Testis (tissue), 2 donors: ENCODE measurements at regions not wholly inside any gene's neighbourhood (a gene's known extent, or its start where the extent isn't known, plus 50 kb on each side); places are given as distances from the start of the nearest gene placed in this dataset.
"Not testable (repeated sequence)": the region's sequence is repeated elsewhere in the genome, so short reads cannot be mapped to it uniquely, and the experiment has no call there.

Experiments
- DNase-seq: peaks from one replicate; pipeline ENCODE4 v3.0.0-alpha.2; 2019
- H3K27ac ChIP-seq, 2 donors: fragments of 200-600 bp; sonication (generic); one replicate each; pipeline ENCODE4 v1.5.1; 2019
- H3K27me3 ChIP-seq: fragments of 200-600 bp; sonication (generic); one replicate; pipeline ENCODE4 v1.5.1; 2019
- H3K36me3 ChIP-seq: fragments of 200-600 bp; sonication (generic); one replicate; pipeline ENCODE4 v1.5.1; 2017; ENCODE audit warnings: low read depth; ENCODE audit errors: missing control alignments
- H3K4me1 ChIP-seq: fragments of 200-600 bp; sonication (generic); one replicate; pipeline ENCODE4 v1.5.1; 2019
- H3K4me3 ChIP-seq, 2 donors: fragments of 200-600 bp; sonication (generic); one replicate each; pipeline ENCODE4 v1.5.1; 2017 to 2019
- H3K9me3 ChIP-seq: fragments of 200-600 bp; sonication (generic); one replicate; pipeline ENCODE4 v1.5.1; 2017
- CTCF ChIP-seq, 3 experiments: fragments of 450-650 bp in 2 of 3; fragments of 200-600 bp in 1 of 3; sonication (generic) in 1 of 3; IDR thresholded peaks; one replicate each; pipeline ENCODE4 v1.5.1; 2016 to 2019; ENCODE audit warnings: antibody characterized with exemption in 3 of 3, mild to moderate bottlenecking in 2 of 3, moderate library complexity in 1 of 3
- POLR2A ChIP-seq: fragments of 450-650 bp; IDR thresholded peaks from one replicate; pipeline ENCODE4 v1.6.1; 2017; ENCODE audit warnings: antibody characterized with exemption, mild to moderate bottlenecking, moderate library complexity
- WGBS, 2 donors: methylation state at CpG; one replicate each; pipeline ENCODE4 v1.1.5; 2018; 5-methylcytosine and 5-hydroxymethylcytosine counted together
- intact Hi-C: fragments of 100-400 bp; cut with DNase I; formaldehyde crosslinking; loops from one replicate; pipeline ENCODE4 v1.15.1; 2023; ENCODE audit warnings: low total_unique reads

- DNase-seq, result no peak
- H3K36me3 ChIP-seq, result no peaks in the 10 kb centered on the region
- H3K27ac ChIP-seq, result no peak overlapping the region
- no peaks in the 10 kb centered on the region for H3K9me3 ChIP-seq
- no peaks in the 10 kb centered on the region for H3K4me1 ChIP-seq
- TF ChIP-seq CTCF (IDR thresholded peaks at IDR 0.05), result no peak
- no peak for TF ChIP-seq POLR2A
- H3K4me3 ChIP-seq, result no peak overlapping the region
- intact Hi-C loops, result no loop called here
- WGBS, 2 donors, result 37 to 52% methylated on average over 1 of the region's 1 CpG
- H3K27me3 ChIP-seq, result no peaks in the 10 kb centered on the region
Observed at GRCh38 chr6:152828431-152828830, 77.8 kb downstream of the VIP start.

GRCh38 chr6:152834366-152834765, 83.8 kb downstream of the VIP start:
- H3K4me1 ChIP-seq, H3K27ac ChIP-seq, H3K9me3 ChIP-seq, intact Hi-C loops, DNase-seq, H3K27me3 ChIP-seq, H3K36me3 ChIP-seq: not testable (repeated sequence)
- 80 to 89% methylated on average over 1 to 22 of the region's 31 CpGs for WGBS, 2 donors
- peak overlapping the region; percentile 20 to 47 for H3K4me3 ChIP-seq

- WGBS, 2 donors, result 27 to 33% methylated on average over 1 of the region's 1 CpG
- Histone ChIP-seq H3K4me3 (no peak overlapping the region), H3K4me1 (no peaks in the 10 kb centered on the region), H3K27ac (no peak overlapping the region), H3K9me3 (no peaks in the 10 kb centered on the region), H3K27me3 (no peaks in the 10 kb centered on the region), H3K36me3 (no peaks in the 10 kb centered on the region)
- DNase-seq, result no peak
- intact Hi-C loops, result no loop called here
- TF ChIP-seq POLR2A (no peak), CTCF (IDR thresholded peaks at IDR 0.05) (no peak)
Observed at GRCh38 chr6:152836523-152836922, 85.9 kb downstream of the VIP start.

GRCh38 chr6:152845421-152845820, 94.8 kb downstream of the VIP start:
- no peak for TF ChIP-seq POLR2A
- TF ChIP-seq CTCF (IDR thresholded peaks at IDR 0.05), result no peak
- DNase-seq, result no peak
- H3K27ac ChIP-seq, result no peak overlapping the region
- intact Hi-C loops, result no loop called here
- H3K27me3 ChIP-seq, result no peaks in the 10 kb centered on the region
- no peaks in the 10 kb centered on the region for H3K9me3 ChIP-seq
- H3K4me1 ChIP-seq, result no peaks in the 10 kb centered on the region
- H3K4me3 ChIP-seq, result no peak overlapping the region
- no peaks in the 10 kb centered on the region for H3K36me3 ChIP-seq

- intact Hi-C loops, result no loop called here
- H3K27me3 ChIP-seq, result no peaks in the 10 kb centered on the region
- WGBS, 2 donors, result 96 to 99% methylated on average over 5 of the region's 5 CpGs
- no peaks in the 10 kb centered on the region for H3K9me3 ChIP-seq
- no peak overlapping the region for H3K27ac ChIP-seq
- H3K4me1 ChIP-seq, result no peaks in the 10 kb centered on the region
- H3K36me3 ChIP-seq, result no peaks in the 10 kb centered on the region
- TF ChIP-seq CTCF (IDR thresholded peaks at IDR 0.05) (no peak), POLR2A (no peak)
- no peak for DNase-seq
- H3K4me3 ChIP-seq, result no peak overlapping the region
Observed at GRCh38 chr6:152846825-152847224, 96.2 kb downstream of the VIP start.
